NCI-H2196 treated with DMSO at 0.1 percent for 48 hours (cell line): ENCODE measurements at regions not wholly inside any gene's neighbourhood (a gene's known extent, or its start where the extent isn't known, plus 50 kb on each side); places are given as distances from the start of the nearest gene placed in this dataset.
"Not testable (repeated sequence)": the region's sequence is repeated elsewhere in the genome, so short reads cannot be mapped to it uniquely, and the experiment has no call there.

Experiments
- DNase-seq: peaks from one replicate; lab custom pipeline; 2025; ENCODE audit not compliant: unreplicated experiment; lab: John Stamatoyannopoulos, UW

GRCh38 chr18:26654616-26655524 is 106.5 kb upstream of the KCTD1 start:
- no peak for DNase-seq

DNA sequence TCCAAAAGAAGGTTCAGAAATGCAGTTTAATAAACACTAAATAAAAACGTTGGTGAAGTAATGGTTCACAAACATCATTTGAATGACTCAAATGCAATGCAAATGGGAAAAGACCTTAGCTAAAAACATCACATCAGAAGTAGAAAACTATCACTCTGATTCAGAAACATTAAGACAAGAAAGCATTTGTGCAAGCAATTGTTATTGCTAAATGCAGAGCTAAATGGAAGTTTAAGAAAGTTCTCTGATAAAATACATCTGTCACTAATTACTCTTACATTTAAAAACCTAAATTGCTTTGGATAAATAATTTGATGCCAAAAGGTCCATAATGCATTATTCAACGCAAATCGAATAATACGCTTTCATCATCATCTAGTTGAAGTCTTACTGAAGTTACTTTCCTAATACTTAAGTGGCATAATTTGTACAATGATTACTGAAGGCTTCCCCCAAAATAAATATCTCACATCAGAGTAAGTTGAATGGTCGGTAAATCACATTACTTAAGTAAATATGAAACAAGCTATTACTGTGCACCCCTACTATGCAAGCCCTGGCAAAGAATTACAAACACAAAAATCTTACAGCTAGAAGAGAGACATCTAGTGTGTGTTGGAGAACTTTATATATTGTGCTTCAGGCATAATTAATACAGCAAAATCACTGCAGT is 105.7 kb upstream of the KCTD1 start:
- no peak for DNase-seq

DNA sequence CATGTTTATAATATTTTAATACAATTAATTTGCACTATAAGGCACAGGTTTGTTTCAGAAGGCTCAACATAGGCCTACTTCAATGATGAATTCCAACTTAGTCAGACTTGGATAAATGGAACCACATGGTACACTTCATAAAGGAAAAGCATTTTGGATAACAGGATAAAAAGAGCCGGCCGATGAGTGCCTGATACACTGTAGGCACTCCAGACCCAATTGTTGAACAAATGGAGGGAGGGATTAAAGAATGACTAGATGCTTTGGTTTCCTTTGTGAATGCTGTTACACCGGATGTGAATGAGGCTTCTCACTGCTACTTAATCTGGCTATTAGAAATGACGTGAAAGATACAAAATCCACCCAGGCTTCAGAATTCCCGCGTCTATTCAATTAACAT is 104.1 kb upstream of the KCTD1 start:
- DNase-seq: no peak

- DNase-seq: no peak
These were observed 102.2 kb upstream of the KCTD1 start for GRCh38 chr18:26650310-26651268.

- DNase-seq: no peak
These were observed 100.8 kb upstream of the KCTD1 start for GRCh38 chr18:26649193-26649543.

- DNase-seq: no peak
These were observed 100.3 kb upstream of the KCTD1 start for GRCh38 chr18:26648509-26649192.

GRCh38 chr18:26646901-26647300 is 98.5 kb upstream of the KCTD1 start:
- DNase-seq: no peak

- no peak for DNase-seq
These were observed 94.3 kb upstream of the KCTD1 start for GRCh38 chr18:26642440-26643348.

DNA sequence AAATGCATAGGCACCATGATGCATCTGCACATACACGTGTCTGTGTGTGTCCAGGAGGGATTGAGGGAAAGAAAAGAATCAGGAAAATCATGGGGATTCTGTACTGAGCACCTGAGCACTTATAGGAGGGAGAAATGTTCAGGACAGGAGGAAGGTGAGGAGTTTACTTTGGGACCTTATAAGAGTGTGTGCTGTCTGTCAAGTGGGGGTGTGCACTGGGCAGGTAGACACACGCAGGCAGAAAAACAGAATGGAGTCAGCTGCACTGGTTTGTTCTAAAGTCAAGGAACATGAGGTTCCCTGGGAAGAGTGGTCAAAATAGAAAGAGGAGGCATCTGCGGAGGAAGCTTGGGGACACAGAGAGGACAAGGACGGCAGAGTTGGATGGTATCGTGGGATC is 92.2 kb upstream of the KCTD1 start:
- no peak for DNase-seq

DNA sequence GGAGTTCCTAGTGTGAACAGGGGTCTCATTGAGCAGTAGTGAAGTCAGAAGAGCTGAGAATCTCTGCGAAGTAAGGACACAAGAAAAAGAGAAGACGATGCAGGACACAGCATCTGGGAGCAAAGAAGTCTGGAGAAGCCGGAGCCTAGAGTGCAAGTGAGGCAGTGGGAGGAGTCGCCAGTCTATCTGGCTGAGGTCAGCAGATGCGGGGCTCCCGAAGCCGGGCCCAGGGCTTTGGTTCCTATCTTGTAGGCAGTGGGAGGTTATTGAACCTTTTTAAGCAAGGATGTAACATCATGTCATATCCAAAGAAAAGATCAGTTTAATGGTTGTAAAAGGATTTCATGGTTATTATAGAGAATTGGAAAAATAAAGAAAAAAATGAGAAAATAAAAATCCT is 90.8 kb upstream of the KCTD1 start:
- no peak for DNase-seq

- no peak for DNase-seq
These were observed 89.6 kb upstream of the KCTD1 start for GRCh38 chr18:26637983-26638382.

GRCh38 chr18:26637324-26637723 is 89.0 kb upstream of the KCTD1 start:
- DNase-seq: no peak

- DNase-seq: no peak
These were observed 87.1 kb upstream of the KCTD1 start for GRCh38 chr18:26635466-26635865.

DNA sequence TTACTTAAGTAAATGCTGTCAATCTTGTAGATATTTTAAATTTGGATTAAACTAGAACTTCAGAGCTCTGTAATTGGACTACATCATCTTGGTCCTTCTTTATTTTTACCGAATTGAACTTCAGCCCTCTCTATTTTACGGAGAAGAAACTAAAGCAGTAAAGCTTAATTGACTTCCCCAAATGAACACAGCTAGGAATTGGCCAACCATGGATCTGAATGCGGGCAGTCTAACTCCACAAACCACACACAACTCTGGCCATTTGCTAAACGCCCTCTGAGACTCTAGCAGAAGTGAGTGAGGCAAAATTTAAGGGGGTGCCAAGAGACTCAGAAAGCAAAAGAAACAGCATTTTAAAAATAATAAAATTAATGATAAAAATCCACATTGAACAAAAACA is 86.3 kb upstream of the KCTD1 start:
- DNase-seq: no peak

DNA sequence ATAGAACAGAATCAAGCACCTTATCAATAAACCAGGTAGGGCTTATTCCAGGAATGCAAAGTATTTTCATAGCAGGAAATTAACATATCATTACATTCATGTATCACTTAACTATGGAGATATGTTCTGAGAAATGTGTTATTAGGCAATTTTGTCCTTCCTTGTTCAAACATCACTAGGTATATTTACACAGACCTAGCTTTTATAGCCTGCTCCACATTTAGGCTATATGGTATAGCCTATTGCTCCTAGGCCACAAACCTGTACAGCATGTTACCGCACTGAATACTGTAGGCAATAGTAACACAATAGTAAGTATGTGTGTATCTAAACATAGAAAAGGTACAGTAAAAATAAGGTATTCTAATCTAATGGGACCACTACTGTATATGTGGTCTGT is 82.8 kb upstream of the KCTD1 start:
- no peak for DNase-seq

DNA sequence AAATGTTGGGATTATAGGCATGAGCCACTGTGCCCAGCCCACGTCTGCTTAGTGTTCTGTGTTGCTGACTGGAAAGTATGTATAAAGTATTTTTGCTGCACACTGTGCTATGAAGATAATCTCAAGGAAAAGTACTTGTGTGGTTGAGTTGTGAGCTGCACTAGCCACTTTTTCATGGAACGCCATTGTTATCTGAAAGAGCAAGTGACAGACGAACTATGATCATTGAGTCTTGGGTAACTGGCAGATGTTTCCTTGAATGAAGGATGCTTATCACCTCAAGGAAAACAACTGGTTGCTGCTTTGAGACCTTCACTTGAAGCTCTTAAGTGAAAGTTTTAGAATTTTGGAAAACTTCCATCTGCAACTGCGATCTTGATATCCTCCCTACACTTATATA is 82.2 kb upstream of the KCTD1 start:
- no peak for DNase-seq

DNA sequence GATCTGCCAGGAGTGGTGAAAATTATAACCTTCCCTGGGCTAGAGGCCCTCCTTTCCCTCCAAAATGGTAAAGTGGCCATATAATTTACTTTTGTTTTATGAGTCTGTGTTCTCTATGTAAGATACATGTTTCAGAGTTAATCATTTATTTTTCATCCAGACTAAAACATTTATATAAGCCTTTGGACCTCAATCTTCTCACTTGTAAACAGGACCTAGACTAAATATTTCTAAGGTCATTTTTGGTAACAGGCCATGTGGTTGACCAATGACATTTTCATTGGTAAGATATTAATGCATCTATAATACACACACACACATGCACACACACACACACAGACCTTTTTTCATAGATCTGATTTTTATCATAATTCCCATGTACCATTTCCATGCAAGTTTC is 79.7 kb upstream of the KCTD1 start:
- no peak for DNase-seq

DNA sequence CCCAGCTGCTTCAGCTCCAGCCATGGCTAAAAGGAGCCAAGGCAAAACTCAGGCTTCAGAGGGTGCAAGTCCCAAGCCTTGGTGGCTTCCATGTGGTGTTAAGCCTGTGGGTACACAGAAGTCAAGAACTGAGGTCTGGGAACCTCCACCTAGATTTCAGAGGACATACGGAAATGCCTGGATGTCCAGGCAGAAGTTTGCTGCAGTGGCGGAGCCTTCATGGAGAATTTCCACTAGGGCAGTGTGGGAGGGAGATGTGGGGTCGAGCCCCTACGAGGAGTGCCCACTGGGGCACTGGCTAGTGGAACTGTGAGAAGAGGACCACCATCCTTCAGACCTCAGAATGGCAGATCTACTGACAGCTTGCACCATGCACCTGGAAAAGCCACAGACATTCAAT is 76.1 kb upstream of the KCTD1 start:
- no peak for DNase-seq

DNA sequence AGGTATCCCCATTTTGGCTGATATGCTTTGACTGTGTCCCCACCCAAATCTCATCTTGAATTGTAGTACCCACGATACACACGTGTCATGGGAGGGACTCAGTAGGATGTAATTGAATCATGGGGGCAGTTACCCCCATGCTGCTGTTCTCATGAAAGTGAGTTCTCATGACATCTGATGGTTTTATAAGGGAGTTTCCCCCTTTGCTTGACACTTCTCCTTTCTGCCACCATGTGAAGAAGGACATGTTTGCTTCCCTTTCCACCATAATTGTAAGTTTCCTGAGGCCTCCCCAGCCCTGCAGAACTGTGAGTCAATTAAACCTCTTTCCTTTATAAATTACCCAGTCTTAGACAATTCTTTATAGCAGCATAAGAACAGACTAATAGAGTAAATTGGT is 75.0 kb upstream of the KCTD1 start:
- not testable (repeated sequence) for DNase-seq
